HAP-1 (cell line): ENCODE measurements at regions not wholly inside any gene's neighbourhood (a gene's known extent, or its start where the extent isn't known, plus 50 kb on each side); places are given as distances from the start of the nearest gene placed in this dataset.

Experiments used
- DNase-seq, 2 experiments: peaks; one replicate each; pipeline ENCODE4 v3.0.0-alpha.2; 2016 to 2020; ENCODE audit warnings: low spot score in 2 of 2
- H3K27me3 ChIP-seq: fragments of 250-450 bp; sonication (Bioruptor Pico); 2 replicates; pipeline ENCODE4 v1.5.1; 2020; ENCODE audit warnings: low read depth, mild to moderate bottlenecking, moderate library complexity
- H3K36me3 ChIP-seq: fragments of 250-450 bp; sonication (Bioruptor Pico); replicated peaks from 2 replicates; pipeline ENCODE4 v1.5.1; 2020; ENCODE audit warnings: mild to moderate bottlenecking
- H3K4me1 ChIP-seq: fragments of 250-450 bp; sonication (Bioruptor Pico); 2 replicates; pipeline ENCODE4 v1.5.1; 2020; ENCODE audit warnings: mild to moderate bottlenecking
- H3K4me3 ChIP-seq: fragments of 250-450 bp; sonication (Bioruptor Pico); 2 replicates; pipeline ENCODE4 v1.5.1; 2020; ENCODE audit warnings: mild to moderate bottlenecking, moderate library complexity
- H3K9me3 ChIP-seq: fragments of 250-450 bp; sonication (Bioruptor Pico); 2 replicates; pipeline ENCODE4 v1.5.1; 2020; ENCODE audit warnings: mild to moderate bottlenecking, moderate library complexity
- in situ Hi-C: fragments of 300-500 bp; cut with MboI; formaldehyde crosslinking; loops from 3 replicates; pipeline ENCODE4 v1.14.3; 2020; ENCODE audit warnings: low sequenced_read_pairs, inconsistent platforms, mixed read lengths

GRCh38 chr11:70914496-70914895 is 337.9 kb downstream of the SHANK2 start:
- DNase-seq: no peak
- in situ Hi-C loops: no loop called here
- Histone ChIP-seq H3K4me1 (no peaks in the 10 kb centered on the region), H3K9me3 (no peaks in the 10 kb centered on the region), H3K27me3 (no peaks in the 10 kb centered on the region), H3K4me3 (no peak overlapping the region), H3K36me3 (no peaks in the 10 kb centered on the region)

- no peak for DNase-seq
These were observed 337.0 kb downstream of the SHANK2 start for GRCh38 chr11:70915158-70915985.

GRCh38 chr11:70916351-70916750 is 336.0 kb downstream of the SHANK2 start:
- Histone ChIP-seq H3K9me3 (no peaks in the 10 kb centered on the region), H3K27me3 (no peaks in the 10 kb centered on the region), H3K4me1 (no peaks in the 10 kb centered on the region), H3K4me3 (no peak overlapping the region), H3K36me3 (no peaks in the 10 kb centered on the region)
- no peak for DNase-seq
- in situ Hi-C loops: no loop called here

More at GRCh38 chr11:70915158-70915985, 337.0 kb downstream of the SHANK2 start:
- no peaks in the 10 kb centered on the region for H3K27me3 ChIP-seq
- H3K4me1 ChIP-seq: no peaks in the 10 kb centered on the region
- in situ Hi-C loops: no loop called here
- no peak overlapping the region for H3K4me3 ChIP-seq
- H3K9me3 ChIP-seq: no peaks in the 10 kb centered on the region
- H3K36me3 ChIP-seq: no peaks in the 10 kb centered on the region

- in situ Hi-C loops: no loop called here
These were observed 334.1 kb downstream of the SHANK2 start for GRCh38 chr11:70918242-70918641.

GRCh38 chr11:70921804-70922203 is 330.6 kb downstream of the SHANK2 start:
- H3K36me3 ChIP-seq: no peaks in the 10 kb centered on the region
- in situ Hi-C loops: no loop called here
- H3K4me1 ChIP-seq: no peaks in the 10 kb centered on the region
- H3K9me3 ChIP-seq: 0 out of 2 replicates have a peak, but pooled peaks cover 2% of the 10 kb centered on the region
- H3K4me3 ChIP-seq: no peak overlapping the region
- DNase-seq: no peak
- H3K27me3 ChIP-seq: no peaks in the 10 kb centered on the region

More at GRCh38 chr11:70918242-70918641, 334.1 kb downstream of the SHANK2 start:
- no peak for DNase-seq
- Histone ChIP-seq H3K9me3 (0 out of 2 replicates have a peak, but pooled peaks cover 2% of the 10 kb centered on the region), H3K4me3 (no peak overlapping the region), H3K36me3 (no peaks in the 10 kb centered on the region), H3K4me1 (no peaks in the 10 kb centered on the region), H3K27me3 (no peaks in the 10 kb centered on the region)

- Histone ChIP-seq H3K9me3 (0 out of 2 replicates have a peak, but pooled peaks cover 2% of the 10 kb centered on the region), H3K27me3 (no peaks in the 10 kb centered on the region)
- in situ Hi-C loops: no loop called here
These were observed 328.3 kb downstream of the SHANK2 start for GRCh38 chr11:70924108-70924507.

GRCh38 chr11:70925238-70925637 is 327.1 kb downstream of the SHANK2 start:
- in situ Hi-C loops: no loop called here
- H3K4me3 ChIP-seq: no peak overlapping the region
- no peaks in the 10 kb centered on the region for H3K27me3 ChIP-seq
- H3K4me1 ChIP-seq: no peaks in the 10 kb centered on the region
- DNase-seq: no peak
- H3K36me3 ChIP-seq: no peaks in the 10 kb centered on the region
- 0 out of 2 replicates have a peak, but pooled peaks cover 2% of the 10 kb centered on the region for H3K9me3 ChIP-seq

More at GRCh38 chr11:70924108-70924507, 328.3 kb downstream of the SHANK2 start:
- DNase-seq: no peak
- H3K4me1 ChIP-seq: no peaks in the 10 kb centered on the region
- H3K36me3 ChIP-seq: no peaks in the 10 kb centered on the region
- H3K4me3 ChIP-seq: no peak overlapping the region

GRCh38 chr11:70926543-70927201 is 325.7 kb downstream of the SHANK2 start:
- in situ Hi-C loops: no loop called here

GRCh38 chr11:70928854-70929598 is 323.4 kb downstream of the SHANK2 start:
- in situ Hi-C loops: no loop called here
- no peak overlapping the region for H3K4me3 ChIP-seq
- H3K36me3 ChIP-seq: no peaks in the 10 kb centered on the region
- no peaks in the 10 kb centered on the region for H3K9me3 ChIP-seq
- H3K27me3 ChIP-seq: no peaks in the 10 kb centered on the region
- DNase-seq: no peak
- H3K4me1 ChIP-seq: no peaks in the 10 kb centered on the region

More at GRCh38 chr11:70926543-70927201, 325.7 kb downstream of the SHANK2 start:
- no peak overlapping the region for H3K4me3 ChIP-seq
- H3K27me3 ChIP-seq: no peaks in the 10 kb centered on the region
- no peaks in the 10 kb centered on the region for H3K36me3 ChIP-seq
- no peak for DNase-seq
- 0 out of 2 replicates have a peak, but pooled peaks cover 2% of the 10 kb centered on the region for H3K9me3 ChIP-seq
- no peaks in the 10 kb centered on the region for H3K4me1 ChIP-seq

- Histone ChIP-seq H3K27me3 (no peaks in the 10 kb centered on the region), H3K4me1 (no peaks in the 10 kb centered on the region), H3K4me3 (no peak overlapping the region), H3K9me3 (no peaks in the 10 kb centered on the region), H3K36me3 (no peaks in the 10 kb centered on the region)
- DNase-seq: no peak
- in situ Hi-C loops: no loop called here
These were observed 322.2 kb downstream of the SHANK2 start for GRCh38 chr11:70930215-70930614.

- Histone ChIP-seq H3K4me3 (no peak overlapping the region), H3K27me3 (no peaks in the 10 kb centered on the region), H3K4me1 (no peaks in the 10 kb centered on the region), H3K36me3 (no peaks in the 10 kb centered on the region), H3K9me3 (no peaks in the 10 kb centered on the region)
- DNase-seq: no peak
- in situ Hi-C loops: no loop called here
These were observed 320.9 kb downstream of the SHANK2 start for GRCh38 chr11:70931430-70931829.

GRCh38 chr11:70933981-70934583 is 318.3 kb downstream of the SHANK2 start:
- Histone ChIP-seq H3K4me3 (no peak overlapping the region), H3K4me1 (no peaks in the 10 kb centered on the region), H3K9me3 (no peaks in the 10 kb centered on the region), H3K36me3 (no peaks in the 10 kb centered on the region), H3K27me3 (no peaks in the 10 kb centered on the region)
- in situ Hi-C loops: no loop called here
- DNase-seq: no peak

- DNase-seq: no peak
- in situ Hi-C loops: no loop called here
- Histone ChIP-seq H3K36me3 (no peaks in the 10 kb centered on the region), H3K9me3 (no peaks in the 10 kb centered on the region), H3K4me1 (no peaks in the 10 kb centered on the region), H3K27me3 (no peaks in the 10 kb centered on the region), H3K4me3 (no peak overlapping the region)
These were observed 317.2 kb downstream of the SHANK2 start for GRCh38 chr11:70935006-70935768.
